CD4-positive, alpha-beta T cell (primary cell): ENCODE measurements at regions not wholly inside any gene's neighbourhood (a gene's known extent, or its start where the extent isn't known, plus 50 kb on each side); places are given as distances from the start of the nearest gene placed in this dataset.

ENCODE experiments used
- ATAC-seq: fragments of 200-7000 bp; cut with Tn5 transposase; one replicate; pipeline ENCODE4 v1.10.0; 2022; ENCODE audit warnings: mild to moderate bottlenecking; ENCODE audit not compliant: poor library complexity
- CTCF ChIA-PET: fragments of 350-600 bp; sonication (Branson Sonifier 250); formaldehyde crosslinking; loops from one replicate; lab custom pipeline; 2021; ENCODE audit warnings: antibody characterized with exemption, inconsistent platforms; lab: Charles Lee
- POLR2A ChIA-PET: fragments of 350-600 bp; sonication (Branson Sonifier 250); formaldehyde crosslinking; loops from one replicate; lab custom pipeline; 2021; ENCODE audit warnings: antibody characterized with exemption, inconsistent platforms; lab: Charles Lee
- DNase-seq, 14 experiments: peaks; one replicate each; pipeline ENCODE4 v3.0.0-alpha.2; 2013 to 2020; ENCODE audit warnings: mixed read lengths in 2 of 14
- H3K27ac ChIP-seq, 2 donors: one replicate each; pipeline versions ENCODE4 v1.5.1 to v1.7.0; 2013; ENCODE audit warnings: low read length in 2 of 2, low read depth in 1 of 2, mild to moderate bottlenecking in 1 of 2
- H3K27me3 ChIP-seq, 2 experiments: 1 replicate in 1 of 2; 2 replicates in 1 of 2; pipeline versions ENCODE4 v1.6.1 to v1.7.0; 2013; ENCODE audit warnings: low read length in 2 of 2, control low read depth in 1 of 2, mild to moderate bottlenecking in 1 of 2, moderate library complexity in 1 of 2; ENCODE audit not compliant: insufficient read depth in 2 of 2, control insufficient read depth in 1 of 2
- H3K36me3 ChIP-seq: one replicate; pipeline ENCODE4 v1.6.1; 2013; ENCODE audit warnings: low read length, control low read depth; ENCODE audit not compliant: insufficient read depth
- H3K4me1 ChIP-seq: one replicate; pipeline ENCODE4 v1.6.1; 2013; ENCODE audit warnings: low read length, control low read depth; ENCODE audit not compliant: insufficient read depth
- H3K4me3 ChIP-seq: one replicate; pipeline ENCODE4 v1.5.1; 2013; ENCODE audit warnings: mild to moderate bottlenecking, low read length, moderate library complexity
- H3K9me3 ChIP-seq, 2 experiments: 1 replicate in 1 of 2; 2 replicates in 1 of 2; pipeline versions ENCODE4 v1.6.1 to v1.7.0; 2013; ENCODE audit warnings: low read length in 2 of 2, mild to moderate bottlenecking in 2 of 2, control low read depth in 1 of 2, moderate library complexity in 1 of 2; ENCODE audit not compliant: control insufficient read depth in 1 of 2, insufficient read depth in 1 of 2
- H3K27ac Mint-ChIP-seq: one replicate; pipeline ENCODE4 v1.8.0; 2020; ENCODE audit warnings: mixed read lengths
- H3K27me3 Mint-ChIP-seq: one replicate; pipeline ENCODE4 v1.8.0; 2021; ENCODE audit warnings: mixed read lengths
- H3K36me3 Mint-ChIP-seq: one replicate; pipeline ENCODE4 v1.8.0; 2021; ENCODE audit warnings: low read depth, mixed read lengths
- H3K4me1 Mint-ChIP-seq: one replicate; pipeline ENCODE4 v1.8.0; 2021; ENCODE audit warnings: low read depth, mixed read lengths
- H3K4me3 Mint-ChIP-seq: one replicate; pipeline ENCODE4 v1.8.0; 2020; ENCODE audit warnings: mild to moderate bottlenecking, mixed read lengths
- H3K9me3 Mint-ChIP-seq: one replicate; pipeline ENCODE4 v1.8.0; 2020; ENCODE audit warnings: mixed read lengths
- intact Hi-C, 2 experiments: fragments of 100-400 bp; cut with DNase I in 1 of 2; cut with micrococcal nuclease in 1 of 2; formaldehyde crosslinking; loops; one replicate each; pipeline versions ENCODE4 v1.15.1 to v1.9.0; 2023 to 2025; cut with DNase I, micrococcal nuclease
- TF ChIP-seq, protein P1 (sequence below): fragments of 200-600 bp; IDR thresholded peaks from one replicate; pipeline ENCODE4 v1.8.0; 2022; ENCODE audit warnings: antibody characterized with exemption, mild to moderate bottlenecking

DNA sequence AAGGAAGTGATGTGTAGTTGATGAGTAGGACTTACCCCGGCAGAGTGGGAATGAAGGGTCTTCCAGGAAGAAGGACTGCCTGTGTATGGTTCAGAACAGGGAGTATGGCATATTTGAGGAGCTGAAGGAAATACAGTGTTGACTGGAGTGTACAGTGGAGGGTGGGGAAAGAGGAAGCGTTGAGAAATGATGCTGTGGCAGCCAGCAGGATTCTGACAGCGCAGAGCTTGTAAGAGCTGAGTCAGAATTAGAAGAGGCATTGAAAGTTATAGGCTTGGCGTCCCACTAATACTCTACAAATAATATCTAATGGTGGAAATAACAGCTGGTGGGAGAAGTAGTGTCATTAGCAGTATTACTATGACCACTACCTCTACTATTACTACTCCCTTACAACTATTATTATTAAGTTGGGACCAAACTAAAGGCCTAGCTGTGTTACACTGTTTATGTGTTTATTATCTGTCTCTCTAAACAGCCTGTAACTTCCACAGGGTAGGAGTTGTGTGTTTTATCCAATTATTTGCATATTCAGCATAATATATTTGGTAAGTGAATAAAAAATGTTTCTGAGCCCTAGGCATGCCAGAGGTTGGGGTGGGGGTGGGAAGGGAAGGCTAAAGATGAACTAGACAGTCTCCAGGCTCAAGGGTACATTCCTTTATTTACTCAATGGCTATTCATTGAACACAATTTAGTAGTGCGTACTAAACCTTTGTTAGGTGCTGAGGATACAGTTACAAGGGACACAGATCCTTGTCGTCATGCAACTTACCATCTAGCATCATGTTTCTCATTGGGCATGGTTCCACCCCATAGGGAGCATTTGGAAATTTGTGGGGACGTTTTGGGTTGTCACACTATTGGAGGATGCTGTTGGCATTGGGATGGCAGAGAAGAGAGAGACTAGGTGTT is 428.8 kb upstream of the ONECUT1 start:
- DNase-seq (no peak), ATAC-seq (no peak)
- Histone ChIP-seq H3K27me3 (no peaks in the 10 kb centered on the region), H3K4me1 (no peaks in the 10 kb centered on the region), H3K27ac (no peak overlapping the region), H3K9me3 (no peaks in the 10 kb centered on the region), H3K36me3 (no peaks in the 10 kb centered on the region), H3K4me3 (no peak overlapping the region)
- Mint-ChIP-seq H3K27me3 (no peaks in the 10 kb centered on the region), H3K27ac (no peak overlapping the region), H3K9me3 (no peaks in the 10 kb centered on the region), H3K4me1 (no peaks in the 10 kb centered on the region), H3K36me3 (no peaks in the 10 kb centered on the region), H3K4me3 (no peak overlapping the region)
- ChIA-PET POLR2A (no interaction called here), CTCF (no interaction called here)
- TF ChIP-seq, protein P1, sequence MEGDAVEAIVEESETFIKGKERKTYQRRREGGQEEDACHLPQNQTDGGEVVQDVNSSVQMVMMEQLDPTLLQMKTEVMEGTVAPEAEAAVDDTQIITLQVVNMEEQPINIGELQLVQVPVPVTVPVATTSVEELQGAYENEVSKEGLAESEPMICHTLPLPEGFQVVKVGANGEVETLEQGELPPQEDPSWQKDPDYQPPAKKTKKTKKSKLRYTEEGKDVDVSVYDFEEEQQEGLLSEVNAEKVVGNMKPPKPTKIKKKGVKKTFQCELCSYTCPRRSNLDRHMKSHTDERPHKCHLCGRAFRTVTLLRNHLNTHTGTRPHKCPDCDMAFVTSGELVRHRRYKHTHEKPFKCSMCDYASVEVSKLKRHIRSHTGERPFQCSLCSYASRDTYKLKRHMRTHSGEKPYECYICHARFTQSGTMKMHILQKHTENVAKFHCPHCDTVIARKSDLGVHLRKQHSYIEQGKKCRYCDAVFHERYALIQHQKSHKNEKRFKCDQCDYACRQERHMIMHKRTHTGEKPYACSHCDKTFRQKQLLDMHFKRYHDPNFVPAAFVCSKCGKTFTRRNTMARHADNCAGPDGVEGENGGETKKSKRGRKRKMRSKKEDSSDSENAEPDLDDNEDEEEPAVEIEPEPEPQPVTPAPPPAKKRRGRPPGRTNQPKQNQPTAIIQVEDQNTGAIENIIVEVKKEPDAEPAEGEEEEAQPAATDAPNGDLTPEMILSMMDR = no peak
- intact Hi-C loops = no loop called here

DNA sequence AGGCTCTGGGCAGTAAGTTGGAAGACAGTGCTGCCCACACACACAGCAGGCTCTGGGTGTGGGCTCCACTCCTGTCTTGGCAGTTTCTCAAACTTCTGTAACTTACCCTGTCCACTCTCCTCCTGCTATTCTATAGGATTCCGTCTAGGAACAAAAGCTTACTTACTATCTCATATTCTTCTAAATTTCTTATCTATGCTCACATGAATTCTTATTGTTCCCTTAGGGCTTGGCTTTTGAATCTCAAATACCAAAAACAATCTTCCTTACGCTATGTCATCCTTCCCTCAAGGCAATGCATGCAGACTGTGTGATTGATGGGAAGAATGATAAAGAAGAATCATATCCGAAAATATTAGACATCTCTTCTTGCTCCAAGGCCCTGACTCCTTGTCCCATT is 425.9 kb upstream of the ONECUT1 start:
- no peak overlapping the region for H3K4me3 Mint-ChIP-seq
- POLR2A ChIA-PET = no interaction called here
- H3K27me3 Mint-ChIP-seq = no peaks in the 10 kb centered on the region
- no peaks in the 10 kb centered on the region for H3K9me3 Mint-ChIP-seq
- intact Hi-C loops = no loop called here
- no peaks in the 10 kb centered on the region for H3K27me3 ChIP-seq
- no peaks in the 10 kb centered on the region for H3K4me1 ChIP-seq
- TF ChIP-seq, protein P1 = no peak
- H3K9me3 ChIP-seq = no peaks in the 10 kb centered on the region
- H3K4me3 ChIP-seq = no peak overlapping the region
- H3K4me1 Mint-ChIP-seq = no peaks in the 10 kb centered on the region
- no peak overlapping the region for H3K27ac Mint-ChIP-seq
- CTCF ChIA-PET = no interaction called here
- ATAC-seq (no peak), DNase-seq (no peak)
- H3K36me3 Mint-ChIP-seq = no peaks in the 10 kb centered on the region
- H3K36me3 ChIP-seq = no peaks in the 10 kb centered on the region
- no peak overlapping the region for H3K27ac ChIP-seq

DNA sequence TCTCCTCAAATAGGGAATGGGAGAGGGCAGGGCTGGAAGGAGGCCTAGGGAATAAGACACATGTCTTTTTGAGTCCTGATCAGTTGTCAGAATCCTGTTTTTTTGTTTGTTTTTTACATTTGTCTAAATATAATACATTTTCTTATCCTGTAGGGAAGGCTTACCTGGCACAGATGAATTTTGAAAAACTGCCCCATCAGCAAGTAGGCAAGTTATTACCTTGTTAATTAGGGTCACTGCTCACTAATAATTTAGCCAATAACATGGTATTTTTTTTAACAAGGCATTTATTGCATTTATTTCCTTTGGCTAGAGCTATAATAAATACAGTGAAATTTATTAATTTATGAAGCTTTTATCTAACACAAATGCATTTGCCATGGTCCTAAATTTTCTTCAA is 423.2 kb upstream of the ONECUT1 start:
- ATAC-seq (no peak), DNase-seq (no peak)
- CTCF ChIA-PET = no interaction called here
- Mint-ChIP-seq H3K4me3 (no peak overlapping the region), H3K9me3 (no peaks in the 10 kb centered on the region), H3K36me3 (no peaks in the 10 kb centered on the region), H3K27ac (no peak overlapping the region), H3K27me3 (no peaks in the 10 kb centered on the region), H3K4me1 (no peaks in the 10 kb centered on the region)
- Histone ChIP-seq H3K4me1 (no peaks in the 10 kb centered on the region), H3K4me3 (no peak overlapping the region), H3K27ac (no peak overlapping the region), H3K36me3 (no peaks in the 10 kb centered on the region), H3K9me3 (no peaks in the 10 kb centered on the region), H3K27me3 (no peaks in the 10 kb centered on the region)
- POLR2A ChIA-PET = no interaction called here
- intact Hi-C loops = no loop called here
- TF ChIP-seq, protein P1 = no peak
